ENCODE measurements at regions not wholly inside any gene's neighbourhood (a gene's known extent, or its start where the extent isn't known, plus 50 kb on each side); places are given as distances from the start of the nearest gene placed in this dataset.
"Not testable (repeated sequence)": the region's sequence is repeated elsewhere in the genome, so short reads cannot be mapped to it uniquely, and the experiment has no call there.

GRCh38 chr11:45382133-45382878 is 96.2 kb upstream of the SYT13 start:
- no peak for DNase-seq

- DNase-seq, result no peak
Measured at GRCh38 chr11:45379162-45379863, 93.2 kb upstream of the SYT13 start.

- no peak for DNase-seq
Measured at GRCh38 chr11:45378516-45378915, 92.4 kb upstream of the SYT13 start.

GRCh38 chr11:45374653-45375059 is 88.5 kb upstream of the SYT13 start:
- DNase-seq, result no peak

- no peak for DNase-seq
Measured at GRCh38 chr11:45374130-45374529, 88.0 kb upstream of the SYT13 start.

- no peak for DNase-seq
Measured at GRCh38 chr11:45373506-45374035, 87.4 kb upstream of the SYT13 start.

GRCh38 chr11:45372414-45372813 is 86.3 kb upstream of the SYT13 start:
- not testable (repeated sequence) for DNase-seq

GRCh38 chr11:45371251-45372115 is 85.3 kb upstream of the SYT13 start:
- peak; percentile 55 for DNase-seq

GRCh38 chr11:45369313-45369712 is 83.2 kb upstream of the SYT13 start:
- DNase-seq, result no peak

GRCh38 chr11:45368697-45369096 is 82.6 kb upstream of the SYT13 start:
- DNase-seq, result no peak

- DNase-seq, result no peak
Measured at GRCh38 chr11:45366619-45367190, 80.6 kb upstream of the SYT13 start.

- no peak for DNase-seq
Measured at GRCh38 chr11:45365961-45366618, 79.9 kb upstream of the SYT13 start.

GRCh38 chr11:45362636-45363035 is 76.5 kb upstream of the SYT13 start:
- DNase-seq, result no peak

- no peak for DNase-seq
Measured at GRCh38 chr11:45361551-45361950, 75.4 kb upstream of the SYT13 start.

GRCh38 chr11:45355706-45356041 is 69.5 kb upstream of the SYT13 start:
- DNase-seq, result no peak

GRCh38 chr11:45354976-45355705 is 69.0 kb upstream of the SYT13 start:
- DNase-seq, result peak; percentile 67

GRCh38 chr11:45348729-45349128 is 62.6 kb upstream of the SYT13 start:
- no peak for DNase-seq

- no peak for DNase-seq
Measured at GRCh38 chr11:45347348-45348082, 61.4 kb upstream of the SYT13 start.

GRCh38 chr11:45345491-45345890 is 59.4 kb upstream of the SYT13 start:
- DNase-seq, result peak; percentile 36

GRCh38 chr11:45344028-45344427 is 57.9 kb upstream of the SYT13 start:
- DNase-seq, result no peak

GRCh38 chr11:45343444-45343843 is 57.3 kb upstream of the SYT13 start:
- no peak for DNase-seq
